Osteocyte (in vitro differentiated cells): ENCODE measurements at regions not wholly inside any gene's neighbourhood (a gene's known extent, or its start where the extent isn't known, plus 50 kb on each side); places are given as distances from the start of the nearest gene placed in this dataset.

Experiments
- DNase-seq: peaks from one replicate; pipeline ENCODE4 v3.0.0; 2021; ENCODE audit warnings: mixed read lengths; ENCODE audit not compliant: unreplicated experiment; ENCODE audit errors: extremely low spot score
- H3K27ac Mint-ChIP-seq: one replicate; pipeline ENCODE4 v1.8.0; 2021; ENCODE audit warnings: mild to moderate bottlenecking, mixed read lengths; ENCODE audit not compliant: unreplicated experiment
- H3K27me3 Mint-ChIP-seq: one replicate; pipeline ENCODE4 v1.8.0; 2021; ENCODE audit warnings: mixed read lengths; ENCODE audit not compliant: unreplicated experiment
- H3K36me3 Mint-ChIP-seq: one replicate; pipeline ENCODE4 v1.8.0; 2021; ENCODE audit warnings: mixed read lengths; ENCODE audit not compliant: unreplicated experiment
- H3K4me1 Mint-ChIP-seq: one replicate; pipeline ENCODE4 v1.8.0; 2021; ENCODE audit warnings: mixed read lengths; ENCODE audit not compliant: unreplicated experiment
- H3K4me3 Mint-ChIP-seq: one replicate; pipeline ENCODE4 v1.8.0; 2021; ENCODE audit warnings: mild to moderate bottlenecking, moderate library complexity, mixed read lengths; ENCODE audit not compliant: unreplicated experiment
- H3K9me3 Mint-ChIP-seq: one replicate; pipeline ENCODE4 v1.8.0; 2021; ENCODE audit warnings: mixed read lengths; ENCODE audit not compliant: unreplicated experiment
- TF ChIP-seq, protein P1 (sequence below): fragments of 200-600 bp; sonication (generic); IDR thresholded peaks from 2 replicates; pipeline ENCODE4 v1.5.0; 2021; ENCODE audit warnings: antibody characterized with exemption, mild to moderate bottlenecking, moderate library complexity

DNA sequence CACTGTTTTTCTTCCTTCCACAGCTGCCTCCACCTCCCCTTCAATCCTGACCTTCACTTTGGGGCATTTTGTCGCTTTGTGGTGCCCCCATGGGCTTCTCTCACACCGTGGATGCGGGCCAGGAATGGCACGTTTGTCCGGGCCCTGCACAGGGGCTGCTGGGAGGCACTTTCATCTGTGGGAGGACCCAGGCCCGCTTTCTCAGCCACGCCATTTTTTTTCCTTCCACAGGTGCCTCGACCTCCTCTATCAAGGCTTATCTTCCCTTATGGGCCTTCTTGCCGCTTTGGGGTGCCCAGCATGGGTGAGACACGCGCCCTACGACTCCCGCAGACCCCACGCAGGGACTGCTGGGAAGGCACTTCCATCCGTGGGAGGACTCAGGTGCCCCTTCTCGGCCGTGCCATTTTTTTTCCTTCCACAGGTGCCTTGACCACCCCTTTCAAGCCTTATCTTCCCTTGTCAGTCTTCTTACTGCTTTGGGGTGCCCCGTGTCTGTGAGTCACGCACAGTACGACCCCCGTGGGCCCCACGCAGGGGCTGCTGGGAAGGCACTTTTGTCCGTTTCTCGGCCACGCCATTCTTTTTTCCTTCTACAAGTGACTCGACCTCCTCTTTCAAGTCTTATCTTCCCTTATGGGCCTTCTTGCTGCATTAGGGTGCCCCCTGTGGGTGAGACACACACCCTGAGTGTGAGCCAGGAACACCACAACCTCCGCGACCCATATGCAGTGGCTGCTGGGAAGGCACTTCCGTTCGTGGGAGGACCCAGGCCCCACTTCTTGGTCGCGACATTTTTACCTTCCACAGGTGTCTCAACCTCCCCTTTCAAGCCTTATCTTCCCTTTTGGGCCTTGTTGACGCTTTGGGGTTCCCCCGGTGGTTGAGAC, 270.7 kb downstream of the ALG10 start:
- H3K27ac Mint-ChIP-seq: no peak overlapping the region
- H3K4me1 Mint-ChIP-seq: no peaks in the 10 kb centered on the region
- no peak for DNase-seq
- no peaks in the 10 kb centered on the region for H3K27me3 Mint-ChIP-seq
- no peaks in the 10 kb centered on the region for H3K36me3 Mint-ChIP-seq
- TF ChIP-seq, protein P1, sequence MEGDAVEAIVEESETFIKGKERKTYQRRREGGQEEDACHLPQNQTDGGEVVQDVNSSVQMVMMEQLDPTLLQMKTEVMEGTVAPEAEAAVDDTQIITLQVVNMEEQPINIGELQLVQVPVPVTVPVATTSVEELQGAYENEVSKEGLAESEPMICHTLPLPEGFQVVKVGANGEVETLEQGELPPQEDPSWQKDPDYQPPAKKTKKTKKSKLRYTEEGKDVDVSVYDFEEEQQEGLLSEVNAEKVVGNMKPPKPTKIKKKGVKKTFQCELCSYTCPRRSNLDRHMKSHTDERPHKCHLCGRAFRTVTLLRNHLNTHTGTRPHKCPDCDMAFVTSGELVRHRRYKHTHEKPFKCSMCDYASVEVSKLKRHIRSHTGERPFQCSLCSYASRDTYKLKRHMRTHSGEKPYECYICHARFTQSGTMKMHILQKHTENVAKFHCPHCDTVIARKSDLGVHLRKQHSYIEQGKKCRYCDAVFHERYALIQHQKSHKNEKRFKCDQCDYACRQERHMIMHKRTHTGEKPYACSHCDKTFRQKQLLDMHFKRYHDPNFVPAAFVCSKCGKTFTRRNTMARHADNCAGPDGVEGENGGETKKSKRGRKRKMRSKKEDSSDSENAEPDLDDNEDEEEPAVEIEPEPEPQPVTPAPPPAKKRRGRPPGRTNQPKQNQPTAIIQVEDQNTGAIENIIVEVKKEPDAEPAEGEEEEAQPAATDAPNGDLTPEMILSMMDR: no peak
- H3K4me3 Mint-ChIP-seq: no peak overlapping the region
- H3K9me3 Mint-ChIP-seq: peaks cover 34% of the 10 kb centered on the region

DNA sequence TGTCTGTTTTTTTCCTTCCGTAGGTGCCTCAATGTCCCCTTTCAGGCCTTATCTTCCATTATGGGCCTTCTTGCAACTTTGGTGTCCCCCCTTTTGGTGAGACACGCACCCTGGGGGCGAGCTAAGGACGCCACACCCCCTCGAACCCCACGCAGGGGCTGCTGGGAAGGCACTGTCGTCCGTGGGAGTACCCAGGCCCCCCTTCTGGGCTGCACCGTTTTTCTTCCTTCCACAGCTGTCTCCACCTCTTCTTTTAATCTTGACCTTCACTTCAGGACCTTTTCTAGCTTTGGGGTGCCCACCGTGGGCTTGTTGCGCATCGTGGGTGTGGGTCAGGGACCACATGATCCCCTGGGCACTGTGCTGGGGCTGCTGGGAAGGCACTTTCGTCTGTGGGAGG, 271.8 kb downstream of the ALG10 start:
- TF ChIP-seq, protein P1: no peak
- Mint-ChIP-seq H3K36me3 (no peaks in the 10 kb centered on the region), H3K4me1 (no peaks in the 10 kb centered on the region), H3K27ac (no peak overlapping the region), H3K27me3 (no peaks in the 10 kb centered on the region), H3K4me3 (no peak overlapping the region), H3K9me3 (peaks cover 31% of the 10 kb centered on the region)
- no peak for DNase-seq

DNA sequence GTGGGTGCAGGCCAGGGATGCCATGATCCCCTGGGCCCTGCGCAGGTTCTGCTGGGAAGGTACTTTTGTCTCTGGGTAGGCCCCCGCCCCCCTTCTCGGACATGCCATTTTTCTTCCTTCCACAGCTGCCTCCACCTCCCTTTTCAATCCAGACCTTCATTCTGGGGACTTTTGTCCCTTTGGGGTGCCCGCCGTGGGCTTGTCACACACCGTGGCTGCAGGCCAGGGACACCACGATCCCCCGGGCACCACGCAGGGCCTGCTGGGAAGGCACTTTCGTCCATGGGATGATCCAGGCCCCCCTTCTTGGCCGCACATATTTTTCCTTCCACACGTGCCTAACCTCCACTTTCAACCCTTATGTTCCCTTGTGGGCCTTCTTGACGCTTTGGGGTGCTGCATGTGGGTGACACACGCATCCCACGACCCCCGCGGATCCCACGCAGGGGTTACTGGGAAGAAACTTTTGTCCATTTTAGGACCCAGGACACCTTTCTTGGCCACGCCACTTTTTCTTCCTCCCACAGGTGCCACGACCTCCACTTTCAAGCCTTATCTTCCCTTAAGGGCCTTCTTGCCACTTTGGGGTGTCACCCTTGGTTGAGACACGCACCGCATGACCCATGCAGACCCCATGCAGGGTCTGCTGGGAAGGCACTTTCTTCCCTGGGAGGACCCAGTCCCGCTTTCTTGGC, 272.5 kb downstream of the ALG10 start:
- H3K27ac Mint-ChIP-seq: no peak overlapping the region
- no peak for DNase-seq
- H3K9me3 Mint-ChIP-seq: peaks cover 31% of the 10 kb centered on the region
- H3K36me3 Mint-ChIP-seq: no peaks in the 10 kb centered on the region
- no peaks in the 10 kb centered on the region for H3K27me3 Mint-ChIP-seq
- no peak overlapping the region for H3K4me3 Mint-ChIP-seq
- H3K4me1 Mint-ChIP-seq: no peaks in the 10 kb centered on the region
- TF ChIP-seq, protein P1: no peak

DNA sequence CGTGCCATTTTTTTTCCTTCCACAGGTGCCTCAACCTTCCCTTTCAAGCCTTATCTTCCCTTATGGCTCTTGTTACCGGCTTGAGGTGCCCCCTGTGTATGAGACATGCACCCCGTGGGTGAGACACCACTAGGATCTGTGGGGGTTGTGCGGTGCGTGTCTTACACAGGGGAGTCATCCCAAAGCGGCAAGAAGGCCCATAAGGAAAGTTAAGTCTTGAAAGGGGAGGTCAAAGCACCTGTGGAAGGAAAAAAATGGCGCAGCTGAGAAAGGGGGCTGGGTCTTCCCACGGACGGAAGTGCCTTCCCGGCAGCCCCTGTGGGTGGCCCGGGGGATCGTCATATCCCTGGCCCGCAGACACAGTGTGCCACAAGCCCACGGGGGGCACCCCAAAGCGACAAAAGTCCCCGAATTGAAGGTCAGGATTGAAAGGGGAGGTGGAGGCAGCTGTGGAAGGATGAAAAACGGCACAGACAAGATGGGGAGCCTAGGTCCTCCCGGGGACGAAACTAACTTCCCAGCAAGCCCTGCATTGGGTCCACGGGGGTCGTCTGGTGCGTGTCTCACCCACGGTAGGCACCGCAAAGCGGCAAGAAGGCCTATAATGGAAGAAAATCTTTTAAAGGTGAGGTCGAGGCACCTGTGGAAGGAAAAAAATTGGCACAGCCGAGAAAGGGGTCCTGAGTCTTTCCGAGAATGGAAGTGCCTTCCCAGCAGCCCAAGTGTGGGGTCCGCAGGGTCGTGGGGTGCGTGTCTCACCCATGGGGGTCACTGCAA, 273.3 kb downstream of the ALG10 start:
- DNase-seq: no peak
- H3K27ac Mint-ChIP-seq: no peak overlapping the region
- H3K36me3 Mint-ChIP-seq: no peaks in the 10 kb centered on the region
- H3K9me3 Mint-ChIP-seq: peaks cover 29% of the 10 kb centered on the region
- no peaks in the 10 kb centered on the region for H3K4me1 Mint-ChIP-seq
- no peak overlapping the region for H3K4me3 Mint-ChIP-seq
- no peaks in the 10 kb centered on the region for H3K27me3 Mint-ChIP-seq
- TF ChIP-seq, protein P1: no peak
